Astrocyte (in vitro differentiated cells and primary cell): ENCODE measurements at regions not wholly inside any gene's neighbourhood (a gene's known extent, or its start where the extent isn't known, plus 50 kb on each side); places are given as distances from the start of the nearest gene placed in this dataset.

Experiments used
- EZH2 ChIP-seq: IDR thresholded peaks from 2 replicates; pipeline ENCODE4 v1.6.1; 2012; ENCODE audit warnings: mild to moderate bottlenecking, low read length, inconsistent platforms; ENCODE audit not compliant: insufficient read depth
- TF ChIP-seq, protein P1 (sequence below): IDR thresholded peaks from 2 replicates; pipeline ENCODE4 v1.5.1; 2011; ENCODE audit warnings: low read depth, mild to moderate bottlenecking, inconsistent platforms, low read length, moderate library complexity; ENCODE audit not compliant: insufficient read depth

- TF ChIP-seq, protein P1, sequence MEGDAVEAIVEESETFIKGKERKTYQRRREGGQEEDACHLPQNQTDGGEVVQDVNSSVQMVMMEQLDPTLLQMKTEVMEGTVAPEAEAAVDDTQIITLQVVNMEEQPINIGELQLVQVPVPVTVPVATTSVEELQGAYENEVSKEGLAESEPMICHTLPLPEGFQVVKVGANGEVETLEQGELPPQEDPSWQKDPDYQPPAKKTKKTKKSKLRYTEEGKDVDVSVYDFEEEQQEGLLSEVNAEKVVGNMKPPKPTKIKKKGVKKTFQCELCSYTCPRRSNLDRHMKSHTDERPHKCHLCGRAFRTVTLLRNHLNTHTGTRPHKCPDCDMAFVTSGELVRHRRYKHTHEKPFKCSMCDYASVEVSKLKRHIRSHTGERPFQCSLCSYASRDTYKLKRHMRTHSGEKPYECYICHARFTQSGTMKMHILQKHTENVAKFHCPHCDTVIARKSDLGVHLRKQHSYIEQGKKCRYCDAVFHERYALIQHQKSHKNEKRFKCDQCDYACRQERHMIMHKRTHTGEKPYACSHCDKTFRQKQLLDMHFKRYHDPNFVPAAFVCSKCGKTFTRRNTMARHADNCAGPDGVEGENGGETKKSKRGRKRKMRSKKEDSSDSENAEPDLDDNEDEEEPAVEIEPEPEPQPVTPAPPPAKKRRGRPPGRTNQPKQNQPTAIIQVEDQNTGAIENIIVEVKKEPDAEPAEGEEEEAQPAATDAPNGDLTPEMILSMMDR = no peak
- TF ChIP-seq EZH2 = no peak
Observed at GRCh38 chr12:61919686-61920085, 340.5 kb upstream of the USP15 start.
